Epithelial cell of proximal tubule (primary cell): ENCODE measurements at regions not wholly inside any gene's neighbourhood (a gene's known extent, or its start where the extent isn't known, plus 50 kb on each side); places are given as distances from the start of the nearest gene placed in this dataset.
"Not testable (repeated sequence)": the region's sequence is repeated elsewhere in the genome, so short reads cannot be mapped to it uniquely, and the experiment has no call there.

ENCODE experiments used
- DNase-seq: peaks from one replicate; pipeline ENCODE4 v3.0.0-alpha.2; 2011; ENCODE audit warnings: low read depth
- H3K4me3 ChIP-seq: 2 replicates; pipeline ENCODE4 v1.5.1; 2011; ENCODE audit warnings: low read depth, mild to moderate bottlenecking, low read length
- TF ChIP-seq, protein P1 (sequence below): conservative IDR thresholded peaks from 2 replicates; pipeline ENCODE4 v1.5.1; 2012; ENCODE audit warnings: low read depth, mild to moderate bottlenecking, low read length

GRCh38 chr11:101226617-101227016, 97.0 kb upstream of the PGR start:
- no peak for DNase-seq
- TF ChIP-seq, protein P1, sequence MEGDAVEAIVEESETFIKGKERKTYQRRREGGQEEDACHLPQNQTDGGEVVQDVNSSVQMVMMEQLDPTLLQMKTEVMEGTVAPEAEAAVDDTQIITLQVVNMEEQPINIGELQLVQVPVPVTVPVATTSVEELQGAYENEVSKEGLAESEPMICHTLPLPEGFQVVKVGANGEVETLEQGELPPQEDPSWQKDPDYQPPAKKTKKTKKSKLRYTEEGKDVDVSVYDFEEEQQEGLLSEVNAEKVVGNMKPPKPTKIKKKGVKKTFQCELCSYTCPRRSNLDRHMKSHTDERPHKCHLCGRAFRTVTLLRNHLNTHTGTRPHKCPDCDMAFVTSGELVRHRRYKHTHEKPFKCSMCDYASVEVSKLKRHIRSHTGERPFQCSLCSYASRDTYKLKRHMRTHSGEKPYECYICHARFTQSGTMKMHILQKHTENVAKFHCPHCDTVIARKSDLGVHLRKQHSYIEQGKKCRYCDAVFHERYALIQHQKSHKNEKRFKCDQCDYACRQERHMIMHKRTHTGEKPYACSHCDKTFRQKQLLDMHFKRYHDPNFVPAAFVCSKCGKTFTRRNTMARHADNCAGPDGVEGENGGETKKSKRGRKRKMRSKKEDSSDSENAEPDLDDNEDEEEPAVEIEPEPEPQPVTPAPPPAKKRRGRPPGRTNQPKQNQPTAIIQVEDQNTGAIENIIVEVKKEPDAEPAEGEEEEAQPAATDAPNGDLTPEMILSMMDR, result no peak
- H3K4me3 ChIP-seq, result no peak overlapping the region

DNA sequence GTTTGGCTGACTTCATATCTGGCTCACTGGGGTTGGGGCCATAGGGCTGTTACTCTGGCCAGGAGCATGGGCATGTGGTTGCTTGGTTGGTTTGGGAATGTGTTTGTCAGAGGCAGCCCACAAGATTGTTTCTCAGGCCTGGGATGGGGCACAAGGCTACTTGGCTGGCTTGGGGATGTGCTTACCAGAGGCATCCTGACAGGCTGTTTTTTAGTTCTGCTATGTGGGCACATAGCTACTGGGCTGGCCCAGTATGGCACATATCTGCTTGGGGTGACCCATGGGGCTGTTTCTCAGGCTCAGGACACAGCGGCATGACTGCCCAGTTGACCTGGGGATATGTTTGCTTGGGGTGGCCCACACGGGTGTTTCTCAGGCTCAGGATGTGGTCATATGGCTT, 94.6 kb upstream of the PGR start:
- DNase-seq, result no peak
- TF ChIP-seq, protein P1, result no peak
- no peak overlapping the region for H3K4me3 ChIP-seq

GRCh38 chr11:101218091-101218490, 88.5 kb upstream of the PGR start:
- H3K4me3 ChIP-seq, DNase-seq: not testable (repeated sequence)

DNA sequence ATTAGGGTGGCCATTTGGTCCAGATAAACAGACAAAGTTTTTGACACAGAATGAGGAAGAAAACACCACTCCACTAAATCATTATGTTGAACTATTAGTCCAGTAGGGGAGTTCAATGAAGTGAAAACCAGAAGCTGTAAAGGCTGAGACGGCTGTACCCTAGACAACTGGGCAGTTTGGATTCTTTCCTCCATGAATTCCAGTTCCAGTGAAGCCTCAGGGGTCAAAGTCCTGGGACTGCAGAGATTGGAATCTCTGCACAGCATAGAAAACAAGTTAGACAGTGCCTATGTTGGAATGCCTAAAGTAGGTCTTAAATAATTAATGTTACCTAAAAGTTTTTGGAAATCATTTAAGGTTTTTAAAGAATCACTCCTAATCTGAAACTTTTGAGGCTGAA, 86.5 kb upstream of the PGR start:
- DNase-seq, H3K4me3 ChIP-seq: not testable (repeated sequence)

DNA sequence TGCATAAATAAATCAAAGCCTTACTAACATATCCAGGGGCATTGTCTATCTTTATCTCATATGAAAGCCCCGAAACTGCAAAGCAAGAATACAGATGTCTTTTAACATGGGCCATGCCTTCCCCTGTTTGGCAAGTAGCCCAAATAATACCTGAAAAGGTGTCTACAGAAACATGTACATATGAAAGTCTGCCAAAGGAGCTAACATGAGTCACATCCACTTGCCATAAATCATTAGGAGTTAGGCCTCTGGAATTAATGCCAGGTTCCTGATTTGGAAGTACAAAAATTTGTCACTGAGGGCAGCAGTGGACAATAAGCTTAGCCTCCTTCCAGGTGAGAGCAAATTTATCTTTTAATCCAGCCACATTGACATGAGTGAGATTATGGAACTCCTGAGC, 85.5 kb upstream of the PGR start:
- TF ChIP-seq, protein P1, result no peak
- H3K4me3 ChIP-seq, result no peak overlapping the region
- no peak for DNase-seq

GRCh38 chr11:101211407-101211975, 81.9 kb upstream of the PGR start:
- H3K4me3 ChIP-seq, result no peak overlapping the region
- TF ChIP-seq, protein P1, result no peak
- DNase-seq, result no peak

GRCh38 chr11:101202614-101203013, 73.0 kb upstream of the PGR start:
- no peak overlapping the region for H3K4me3 ChIP-seq
- TF ChIP-seq, protein P1, result no peak
- DNase-seq, result no peak

- TF ChIP-seq, protein P1, result no peak
- no peak for DNase-seq
- no peak overlapping the region for H3K4me3 ChIP-seq
Observed at GRCh38 chr11:101199416-101199815, 69.8 kb upstream of the PGR start.
